OCI-LY1 (cell line): ENCODE measurements at regions not wholly inside any gene's neighbourhood (a gene's known extent, or its start where the extent isn't known, plus 50 kb on each side); places are given as distances from the start of the nearest gene placed in this dataset.

Source experiments
- H2AFZ ChIP-seq: fragments of 200-600 bp; sonication (generic), shearing (Covaris generic); 2 replicates; pipeline ENCODE4 v1.6.0; 2014; ENCODE audit warnings: antibody characterized with exemption, mild to moderate bottlenecking, low read length
- H3F3A ChIP-seq: fragments of 200-600 bp; sonication (generic), shearing (Covaris generic); 2 replicates; pipeline ENCODE4 v1.6.0; 2014; ENCODE audit warnings: mild to moderate bottlenecking, antibody characterized with exemption, low read length, moderate library complexity; ENCODE audit not compliant: insufficient read depth
- H3K27ac ChIP-seq: fragments of 200-600 bp; sonication (generic); 2 replicates; pipeline ENCODE4 v1.5.1; 2014; ENCODE audit warnings: low read length, mixed run types, mild to moderate bottlenecking, low read depth; ENCODE audit not compliant: poor library complexity, severe bottlenecking
- H3K27me3 ChIP-seq: fragments of 200-600 bp; sonication (generic); 2 replicates; pipeline ENCODE4 v1.6.0; 2014; ENCODE audit warnings: antibody characterized with exemption, mild to moderate bottlenecking, low read length, moderate library complexity; ENCODE audit not compliant: insufficient read depth
- H3K36me3 ChIP-seq: fragments of 200-600 bp; sonication (generic); 2 replicates; pipeline ENCODE4 v1.6.1; 2014; ENCODE audit warnings: mild to moderate bottlenecking, antibody characterized with exemption, low read length, moderate library complexity, mixed read lengths; ENCODE audit not compliant: insufficient read depth
- H3K4me1 ChIP-seq: fragments of 200-600 bp; sonication (generic); 2 replicates; pipeline ENCODE4 v1.5.1; 2014; ENCODE audit warnings: mild to moderate bottlenecking, low read length, moderate library complexity; ENCODE audit not compliant: insufficient read depth, severe bottlenecking
- H3K4me2 ChIP-seq: fragments of 200-600 bp; sonication (generic), shearing (Covaris generic); 2 replicates; pipeline ENCODE4 v1.6.1; 2014; ENCODE audit warnings: low read length
- H3K4me3 ChIP-seq: fragments of 200-600 bp; sonication (generic); 2 replicates; pipeline ENCODE4 v1.5.1; 2014; ENCODE audit warnings: low read length, low read depth, mild to moderate bottlenecking, mixed read lengths; ENCODE audit not compliant: poor library complexity, severe bottlenecking
- H3K79me2 ChIP-seq: fragments of 200-600 bp; shearing (Covaris generic); 2 replicates; pipeline ENCODE4 v1.6.1; 2016; ENCODE audit warnings: mixed run types, low read length, mixed read lengths; ENCODE audit not compliant: insufficient read depth
- H3K9ac ChIP-seq: fragments of 200-600 bp; sonication (generic), shearing (Covaris generic); 2 replicates; pipeline ENCODE4 v1.6.1; 2014; ENCODE audit warnings: mild to moderate bottlenecking, low read length, mixed read lengths
- H3K9me2 ChIP-seq: fragments of 200-600 bp; sonication (generic), shearing (Covaris generic); 2 replicates; pipeline ENCODE4 v1.6.1; 2014; ENCODE audit warnings: low read depth, mild to moderate bottlenecking, low read length, mixed read lengths
- H3K9me3 ChIP-seq: fragments of 200-600 bp; shearing (Covaris generic); 2 replicates; pipeline ENCODE4 v1.6.1; 2014; ENCODE audit warnings: low read length, mixed read lengths
- H4K20me1 ChIP-seq: fragments of 200-600 bp; sonication (generic), shearing (Covaris generic); 2 replicates; pipeline ENCODE4 v1.6.0; 2016; ENCODE audit warnings: mild to moderate bottlenecking, low read length; ENCODE audit not compliant: insufficient read depth
- EZH2 ChIP-seq: fragments of 200-600 bp; sonication (generic), shearing (Covaris generic); IDR thresholded peaks from 2 replicates; pipeline ENCODE4 v1.8.0; 2017; ENCODE audit warnings: borderline replicate concordance, mixed run types, mild to moderate bottlenecking, antibody characterized with exemption, low read length, moderate library complexity, mixed read lengths
- TF ChIP-seq, protein P1 (sequence below): fragments of 200-600 bp; sonication (generic), shearing (Covaris generic); IDR thresholded peaks from 2 replicates; pipeline ENCODE4 v1.5.1; 2017; ENCODE audit warnings: mild to moderate bottlenecking, antibody characterized with exemption, low read length, moderate library complexity, mixed read lengths

DNA sequence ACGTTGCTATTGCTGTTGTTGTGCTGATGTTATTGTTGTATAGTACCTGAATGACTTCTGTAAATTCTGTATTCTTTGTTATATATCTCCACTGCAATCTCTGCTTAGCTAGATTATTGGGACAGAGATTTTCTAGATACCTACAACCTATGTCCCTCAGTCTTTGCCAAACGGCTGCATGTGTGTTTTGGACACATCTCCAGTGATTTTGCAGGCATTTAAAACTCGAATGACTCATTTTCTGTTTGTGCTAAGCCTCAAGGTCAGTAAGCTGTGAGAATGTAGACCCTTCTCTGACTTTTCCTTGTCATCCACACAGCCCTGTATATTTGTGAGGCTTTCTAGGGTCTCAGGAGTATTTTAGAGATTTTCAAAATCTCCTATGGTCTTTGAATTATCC, 410.7 kb downstream of the POM121L12 start:
- TF ChIP-seq, protein P1, sequence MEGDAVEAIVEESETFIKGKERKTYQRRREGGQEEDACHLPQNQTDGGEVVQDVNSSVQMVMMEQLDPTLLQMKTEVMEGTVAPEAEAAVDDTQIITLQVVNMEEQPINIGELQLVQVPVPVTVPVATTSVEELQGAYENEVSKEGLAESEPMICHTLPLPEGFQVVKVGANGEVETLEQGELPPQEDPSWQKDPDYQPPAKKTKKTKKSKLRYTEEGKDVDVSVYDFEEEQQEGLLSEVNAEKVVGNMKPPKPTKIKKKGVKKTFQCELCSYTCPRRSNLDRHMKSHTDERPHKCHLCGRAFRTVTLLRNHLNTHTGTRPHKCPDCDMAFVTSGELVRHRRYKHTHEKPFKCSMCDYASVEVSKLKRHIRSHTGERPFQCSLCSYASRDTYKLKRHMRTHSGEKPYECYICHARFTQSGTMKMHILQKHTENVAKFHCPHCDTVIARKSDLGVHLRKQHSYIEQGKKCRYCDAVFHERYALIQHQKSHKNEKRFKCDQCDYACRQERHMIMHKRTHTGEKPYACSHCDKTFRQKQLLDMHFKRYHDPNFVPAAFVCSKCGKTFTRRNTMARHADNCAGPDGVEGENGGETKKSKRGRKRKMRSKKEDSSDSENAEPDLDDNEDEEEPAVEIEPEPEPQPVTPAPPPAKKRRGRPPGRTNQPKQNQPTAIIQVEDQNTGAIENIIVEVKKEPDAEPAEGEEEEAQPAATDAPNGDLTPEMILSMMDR = no peak
- no peak for TF ChIP-seq EZH2
- Histone ChIP-seq H3K4me1 (no peaks in the 10 kb centered on the region), H3K4me2 (no peak overlapping the region), H3K9me2 (no peaks in the 10 kb centered on the region), H3K79me2 (no peaks in the 10 kb centered on the region), H3K27me3 (no peaks in the 10 kb centered on the region), H3K4me3 (no peak overlapping the region), H2AFZ (no peak overlapping the region), H3F3A (no peaks in the 10 kb centered on the region), H3K9ac (no peak overlapping the region), H3K36me3 (no peaks in the 10 kb centered on the region), H3K27ac (no peak overlapping the region), H4K20me1 (no peaks in the 10 kb centered on the region), H3K9me3 (no peaks in the 10 kb centered on the region)

GRCh38 chr7:53458636-53459035, 423.2 kb downstream of the POM121L12 start:
- H3K27ac ChIP-seq = no peak overlapping the region
- H3K9me3 ChIP-seq = no peaks in the 10 kb centered on the region
- H2AFZ ChIP-seq = no peak overlapping the region
- H3K4me1 ChIP-seq = no peaks in the 10 kb centered on the region
- no peak overlapping the region for H3K4me3 ChIP-seq
- H3F3A ChIP-seq = no peaks in the 10 kb centered on the region
- H3K36me3 ChIP-seq = no peaks in the 10 kb centered on the region
- H3K79me2 ChIP-seq = no peaks in the 10 kb centered on the region
- H3K9ac ChIP-seq = no peak overlapping the region
- H3K27me3 ChIP-seq = no peaks in the 10 kb centered on the region
- H4K20me1 ChIP-seq = no peaks in the 10 kb centered on the region
- H3K9me2 ChIP-seq = no peaks in the 10 kb centered on the region
- H3K4me2 ChIP-seq = no peak overlapping the region
- TF ChIP-seq, protein P1 = no peak
- no peak for TF ChIP-seq EZH2

GRCh38 chr7:53466371-53466770, 430.9 kb downstream of the POM121L12 start:
- H4K20me1 ChIP-seq = no peaks in the 10 kb centered on the region
- H3K27ac ChIP-seq = no peak overlapping the region
- H3K4me1 ChIP-seq = no peaks in the 10 kb centered on the region
- H3K36me3 ChIP-seq = no peaks in the 10 kb centered on the region
- TF ChIP-seq EZH2 = no peak
- TF ChIP-seq, protein P1 = no peak
- peaks cover 4% of the 10 kb centered on the region; the same call in 1 of the 2 replicates for H3K9me3 ChIP-seq
- H3K9me2 ChIP-seq = no peaks in the 10 kb centered on the region
- H3K9ac ChIP-seq = no peak overlapping the region
- no peaks in the 10 kb centered on the region for H3K27me3 ChIP-seq
- H3F3A ChIP-seq = no peaks in the 10 kb centered on the region
- no peak overlapping the region for H2AFZ ChIP-seq
- no peak overlapping the region for H3K4me2 ChIP-seq
- no peak overlapping the region for H3K4me3 ChIP-seq
- H3K79me2 ChIP-seq = no peaks in the 10 kb centered on the region
